IMR-90 (cell line): ENCODE measurements at regions not wholly inside any gene's neighbourhood (a gene's known extent, or its start where the extent isn't known, plus 50 kb on each side); places are given as distances from the start of the nearest gene placed in this dataset.

ENCODE experiments used
- ATAC-seq: fragments of 200-7000 bp; cut with Tn5 transposase; 2 replicates; pipeline ENCODE4 v1.9.1; 2020; ENCODE audit warnings: low read depth, mild to moderate bottlenecking, moderate library complexity
- BruUV-seq: library from RNA; stranded (reverse); fragments of 400-500 nt; replicated peaks from 2 replicates; lab custom pipeline; 2021; lab: Mats Ljungman, UMichigan
- CTCF ChIA-PET: fragments of 300-600 bp; formaldehyde crosslinking; extraction: SDS; loops from one replicate; lab custom pipeline; 2021; ENCODE audit warnings: antibody characterized with exemption; lab: Yijun Ruan, JAX
- POLR2A ChIA-PET: fragments of 300-600 bp; sonication (Branson Sonifier 250); formaldehyde crosslinking; loops from one replicate; lab custom pipeline; 2022; ENCODE audit warnings: antibody characterized with exemption; ENCODE audit not compliant: unreplicated experiment; lab: Charles Lee
- DNase-seq: peaks from one replicate; pipeline ENCODE4 v3.0.0; 2013
- H2AFZ ChIP-seq: replicated peaks from 2 replicates; pipeline ENCODE3; 2013; ENCODE audit warnings: low read length, mild to moderate bottlenecking; ENCODE audit not compliant: poor library complexity
- H2AK5ac ChIP-seq: 2 replicates; pipeline ENCODE4 v1.6.1; 2013; ENCODE audit warnings: low read depth, low read length, inconsistent platforms
- H2AK9ac ChIP-seq: replicated peaks from 2 replicates; pipeline ENCODE3; 2013; ENCODE audit warnings: mild to moderate bottlenecking, low read depth, low read length, moderate library complexity; ENCODE audit not compliant: poor library complexity
- H2BK120ac ChIP-seq: 2 replicates; pipeline ENCODE4 v1.6.1; 2013; ENCODE audit warnings: low read depth, low read length, inconsistent platforms
- H2BK15ac ChIP-seq: 3 replicates; pipeline ENCODE4 v1.6.1; 2013; ENCODE audit warnings: low read depth, low read length, inconsistent platforms
- H2BK20ac ChIP-seq: 2 replicates; pipeline ENCODE4 v1.6.1; 2013; ENCODE audit warnings: low read depth, mild to moderate bottlenecking, inconsistent platforms, low read length, moderate library complexity
- H2BK5ac ChIP-seq: 2 replicates; pipeline ENCODE4 v1.6.1; 2013; ENCODE audit warnings: mild to moderate bottlenecking, low read depth, low read length, inconsistent platforms; ENCODE audit not compliant: poor library complexity, severe bottlenecking
- H3K14ac ChIP-seq: replicated peaks from 2 replicates; pipeline ENCODE4 v1.6.1; 2013; ENCODE audit warnings: low read depth, low read length, inconsistent platforms
- H3K18ac ChIP-seq: 2 replicates; pipeline ENCODE4 v1.6.1; 2013; ENCODE audit warnings: low read depth, low read length, control low read depth
- H3K23ac ChIP-seq: 2 replicates; pipeline ENCODE4 v1.6.1; 2013; ENCODE audit warnings: low read depth, low read length, inconsistent platforms
- H3K27ac ChIP-seq: 2 replicates; pipeline ENCODE4 v1.5.1; 2013; ENCODE audit warnings: mild to moderate bottlenecking, control low read depth, low read length; ENCODE audit not compliant: insufficient read depth
- H3K27me3 ChIP-seq: 2 replicates; pipeline ENCODE4 v1.6.1; 2013; ENCODE audit warnings: low read length; ENCODE audit not compliant: control insufficient read depth, insufficient read depth
- H3K36me3 ChIP-seq: 2 replicates; pipeline ENCODE4 v1.6.1; 2013; ENCODE audit warnings: low read length, mixed read lengths; ENCODE audit not compliant: control insufficient read depth, insufficient read depth
- H3K4ac ChIP-seq: 2 replicates; pipeline ENCODE4 v1.6.1; 2013; ENCODE audit warnings: low read depth, low read length, inconsistent platforms
- H3K4me1 ChIP-seq: 2 replicates; pipeline ENCODE4 v1.6.1; 2013; ENCODE audit warnings: low read length, mixed read lengths; ENCODE audit not compliant: control insufficient read depth, insufficient read depth
- H3K4me2 ChIP-seq: 2 replicates; pipeline ENCODE4 v1.6.1; 2013; ENCODE audit warnings: low read depth, mild to moderate bottlenecking, control low read depth, low read length, moderate library complexity
- H3K4me3 ChIP-seq: 2 replicates; pipeline ENCODE4 v1.5.1; 2013; ENCODE audit warnings: low read depth, mild to moderate bottlenecking, control low read depth, low read length, moderate library complexity; ENCODE audit not compliant: insufficient read depth
- H3K56ac ChIP-seq: 2 replicates; pipeline ENCODE4 v1.6.1; 2013; ENCODE audit warnings: low read length, inconsistent platforms; ENCODE audit not compliant: insufficient read depth; ENCODE audit errors: extremely low read depth
- H3K79me1 ChIP-seq, 2 experiments: 2 replicates each; pipeline ENCODE4 v1.6.1; 2013; ENCODE audit warnings: low read length in 2 of 2, inconsistent platforms in 1 of 2, low read depth in 1 of 2
- H3K9ac ChIP-seq: 2 replicates; pipeline ENCODE4 v1.6.1; 2013; ENCODE audit warnings: low read depth, low read length, control low read depth
- H3K9me1 ChIP-seq: 2 replicates; pipeline ENCODE4 v1.6.1; 2013; ENCODE audit warnings: low read length, inconsistent platforms; ENCODE audit not compliant: insufficient read depth
- H3K9me3 ChIP-seq: 2 replicates; pipeline ENCODE4 v1.6.1; 2013; ENCODE audit warnings: low read length; ENCODE audit not compliant: control insufficient read depth, insufficient read depth
- H4K20me1 ChIP-seq: 2 replicates; pipeline ENCODE4 v1.6.1; 2013; ENCODE audit warnings: low read length, inconsistent platforms; ENCODE audit not compliant: insufficient read depth
- H4K5ac ChIP-seq: 2 replicates; pipeline ENCODE4 v1.6.1; 2013; ENCODE audit warnings: mild to moderate bottlenecking, low read depth, low read length, control low read depth
- H4K8ac ChIP-seq, 2 experiments: 2 replicates each; pipeline ENCODE4 v1.6.1; 2013; ENCODE audit warnings: low read depth in 2 of 2, low read length in 2 of 2, control low read depth in 1 of 2, inconsistent platforms in 1 of 2
- H4K91ac ChIP-seq: 2 replicates; pipeline ENCODE4 v1.6.1; 2013; ENCODE audit warnings: low read depth, low read length, inconsistent platforms; ENCODE audit not compliant: insufficient read depth
- CEBPB ChIP-seq: IDR thresholded peaks from 2 replicates; pipeline ENCODE4 v1.6.1; 2012; ENCODE audit warnings: low read depth, low read length, improper control_type of control experiment
- CHD1 ChIP-seq: IDR thresholded peaks from 2 replicates; pipeline ENCODE4 v1.6.1; 2012; ENCODE audit warnings: low read depth, low read length, improper control_type of control experiment
- CTCF ChIP-seq: conservative IDR thresholded peaks from 2 replicates; pipeline ENCODE4 v1.5.1; 2012; ENCODE audit warnings: mild to moderate bottlenecking, low read depth, low read length, improper control_type of control experiment
- FOS ChIP-seq: fragments of 150-350 bp; IDR thresholded peaks from 2 replicates; pipeline ENCODE4 v1.6.1; 2016; ENCODE audit warnings: low read depth, low read length
- MAZ ChIP-seq: IDR thresholded peaks from 2 replicates; pipeline ENCODE4 v1.6.1; 2012; ENCODE audit warnings: low read depth, mild to moderate bottlenecking, low read length, improper control_type of control experiment, moderate library complexity, borderline replicate concordance
- MXI1 ChIP-seq: IDR thresholded peaks from 2 replicates; pipeline ENCODE4 v1.6.1; 2012; ENCODE audit warnings: low read depth, mild to moderate bottlenecking, low read length, moderate library complexity, borderline replicate concordance
- RCOR1 ChIP-seq: IDR thresholded peaks from 2 replicates; pipeline ENCODE4 v1.6.1; 2012; ENCODE audit warnings: mild to moderate bottlenecking, low read length, improper control_type of control experiment; ENCODE audit not compliant: insufficient replicate concordance
- USF2 ChIP-seq: fragments of 150-350 bp; IDR thresholded peaks from 2 replicates; pipeline ENCODE4 v1.6.1; 2017; ENCODE audit warnings: mild to moderate bottlenecking, antibody characterized with exemption, low read length, low read depth
- WGBS, 2 experiments: methylation state at CpG; one replicate each; pipeline versions ENCODE4 v1.1.5 to v1.1.7; 2013; ENCODE audit warnings: missing lambda C conversion rate in 2 of 2; ENCODE audit not compliant: insufficient read length in 1 of 2; ENCODE audit errors: extremely low coverage in 2 of 2; 5-methylcytosine and 5-hydroxymethylcytosine counted together
- dilution Hi-C: fragments of 300-500 bp; cut with HindIII; formaldehyde crosslinking; loops from one replicate; pipeline ENCODE4 v1.14.3; 2018; ENCODE audit warnings: low sequenced_read_pairs; ENCODE audit not compliant: unreplicated experiment
- in situ Hi-C: fragments of 300-500 bp; cut with MboI; formaldehyde crosslinking; loops from 3 replicates; pipeline ENCODE4 v1.14.3; 2019; ENCODE audit warnings: low sequenced_read_pairs, inconsistent platforms, mixed read lengths
- intact Hi-C: fragments of 100-400 bp; cut with micrococcal nuclease; formaldehyde crosslinking; loops from 2 replicates; pipeline ENCODE4 v1.10.0; 2022

DNA sequence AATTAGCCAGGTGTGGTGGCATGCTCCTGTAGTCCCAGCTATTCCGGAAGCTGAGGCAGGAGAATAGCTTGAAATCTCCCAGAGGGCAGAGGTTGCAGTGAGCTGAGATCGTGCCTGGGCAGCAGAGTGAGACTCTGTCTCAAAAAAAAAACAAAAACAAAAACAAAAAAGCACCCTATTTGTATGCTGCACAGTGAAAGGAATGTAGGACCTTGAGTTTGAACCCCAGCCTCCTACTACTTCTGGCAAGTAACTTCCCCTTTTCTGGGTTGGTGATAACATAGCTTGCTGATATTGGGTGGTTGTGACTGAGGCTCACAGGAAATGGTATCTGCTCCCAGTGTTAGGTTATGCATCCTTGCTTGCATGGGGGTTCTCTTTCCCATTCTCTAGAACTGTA lies 205.3 kb downstream of the BUB3 start:
- BruUV-seq = no TSS peak
- DNase-seq (no peak), ATAC-seq (no peak)
- Histone ChIP-seq H2AK9ac (no peak overlapping the region), H3K56ac (no peak overlapping the region), H4K8ac (no peak overlapping the region), H3K27ac (no peak overlapping the region), H2BK15ac (no peak overlapping the region), H4K91ac (no peak overlapping the region), H2BK120ac (no peak overlapping the region), H3K9me1 (no peaks in the 10 kb centered on the region), H2AK5ac (no peak overlapping the region), H3K4me1 (no peaks in the 10 kb centered on the region), H3K9ac (no peak overlapping the region), H2AFZ (no peak overlapping the region), H4K20me1 (no peaks in the 10 kb centered on the region), H3K36me3 (no peaks in the 10 kb centered on the region), H2BK5ac (no peak overlapping the region), H4K5ac (no peak overlapping the region), H3K79me1 (no peaks in the 10 kb centered on the region), H3K23ac (no peak overlapping the region), H3K9me3 (peaks cover 46% of the 10 kb centered on the region), H3K18ac (no peak overlapping the region), H3K4ac (no peak overlapping the region), H3K4me3 (no peak overlapping the region), H3K4me2 (no peak overlapping the region), H3K14ac (no peak overlapping the region), H3K27me3 (no peaks in the 10 kb centered on the region), H2BK20ac (no peak overlapping the region)
- dilution Hi-C loops (no loop called here), in situ Hi-C loops (no loop called here), intact Hi-C loops (no loop called here)
- TF ChIP-seq FOS (no peak), RCOR1 (no peak), MXI1 (no peak), CTCF (no peak), MAZ (no peak), CHD1 (no peak), USF2 (no peak), CEBPB (no peak)
- CTCF ChIA-PET = no interaction called here
- POLR2A ChIA-PET = no interaction called here
- WGBS, 2 experiments = no CpG with 5 or more reads among the region's 2 CpGs
